AML-193 (cell line): ENCODE measurements at regions not wholly inside any gene's neighbourhood (a gene's known extent, or its start where the extent isn't known, plus 50 kb on each side); places are given as distances from the start of the nearest gene placed in this dataset.

Experiments used
- DNase-seq, 2 experiments: peaks; one replicate each; lab custom pipeline; 2025; lab: John Stamatoyannopoulos, UW

GRCh38 chr1:58430421-58431275 lies 115.9 kb downstream of the OMA1 start:
- no peak for DNase-seq

DNA sequence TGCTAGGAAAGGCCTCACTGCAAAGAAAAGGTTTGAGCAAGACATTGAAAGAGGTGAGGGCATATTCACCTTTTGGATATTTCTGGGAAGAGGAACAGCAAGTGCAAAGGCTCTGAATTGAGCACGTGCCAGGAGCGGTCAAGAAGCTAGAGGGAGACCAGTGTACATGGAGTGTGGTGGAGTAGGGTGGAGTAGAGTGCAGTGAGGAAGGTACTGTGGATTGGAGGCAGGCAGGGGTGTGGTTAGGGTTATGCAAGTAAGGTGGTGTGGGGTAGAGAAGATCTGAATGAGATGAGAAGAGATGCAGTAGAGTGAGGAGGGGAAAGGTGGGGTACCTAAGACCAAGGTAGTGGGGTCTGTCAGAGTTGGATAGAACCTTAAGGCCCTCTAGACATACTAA lies 119.6 kb downstream of the OMA1 start:
- no peak for DNase-seq

DNA sequence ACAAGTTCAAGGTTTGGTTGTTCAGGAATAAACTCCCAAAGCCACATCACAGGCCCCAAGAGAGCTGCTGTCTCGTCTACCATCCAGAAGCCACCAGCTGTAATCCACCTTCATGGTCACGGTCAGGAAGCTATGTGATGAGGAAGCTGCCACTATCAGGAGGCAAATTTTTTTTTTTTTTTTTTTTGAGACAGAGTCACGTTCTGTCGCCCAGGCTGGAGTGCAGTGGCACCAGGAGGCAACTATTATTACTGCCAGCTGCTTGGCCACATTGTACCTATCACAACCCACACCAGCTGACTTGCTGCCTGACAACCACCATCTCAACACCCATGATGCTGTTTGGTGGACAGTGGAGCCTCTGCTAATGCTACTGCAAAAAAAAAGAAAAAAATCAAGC lies 124.1 kb downstream of the OMA1 start:
- no peak for DNase-seq

GRCh38 chr1:58418283-58419228 lies 128.0 kb downstream of the OMA1 start:
- DNase-seq = no peak

DNA sequence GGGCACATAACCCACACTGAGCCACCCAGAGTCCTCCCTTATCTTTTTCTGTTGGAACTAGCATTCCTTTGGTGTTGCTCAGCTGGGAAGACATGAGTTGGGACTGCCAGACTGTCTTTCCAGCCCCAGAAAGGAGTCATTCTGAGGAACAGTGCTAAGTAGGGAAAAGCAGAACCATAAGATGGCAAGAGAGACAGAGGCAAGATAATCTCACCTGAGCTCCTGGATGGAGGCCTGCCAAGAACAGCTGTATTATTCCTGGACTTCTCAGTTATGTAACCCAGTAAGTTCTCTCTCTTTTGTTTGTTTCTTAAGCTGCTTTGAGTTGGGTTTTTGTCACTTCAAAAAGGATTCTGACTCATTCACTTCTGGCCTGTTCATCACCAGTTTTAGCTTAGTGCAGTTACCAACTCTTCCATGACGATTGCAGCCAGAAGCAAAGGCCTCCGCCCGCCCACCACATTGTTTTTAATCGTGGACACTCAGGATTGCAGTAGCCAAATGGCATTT lies 134.4 kb downstream of the OMA1 start:
- no peak for DNase-seq

GRCh38 chr1:58409890-58410289 lies 136.6 kb downstream of the OMA1 start:
- DNase-seq = no peak

- DNase-seq = no peak
Measured at GRCh38 chr1:58409336-58409735, 137.2 kb downstream of the OMA1 start.

GRCh38 chr1:58406301-58407071 lies 140.0 kb downstream of the OMA1 start:
- DNase-seq = no peak

DNA sequence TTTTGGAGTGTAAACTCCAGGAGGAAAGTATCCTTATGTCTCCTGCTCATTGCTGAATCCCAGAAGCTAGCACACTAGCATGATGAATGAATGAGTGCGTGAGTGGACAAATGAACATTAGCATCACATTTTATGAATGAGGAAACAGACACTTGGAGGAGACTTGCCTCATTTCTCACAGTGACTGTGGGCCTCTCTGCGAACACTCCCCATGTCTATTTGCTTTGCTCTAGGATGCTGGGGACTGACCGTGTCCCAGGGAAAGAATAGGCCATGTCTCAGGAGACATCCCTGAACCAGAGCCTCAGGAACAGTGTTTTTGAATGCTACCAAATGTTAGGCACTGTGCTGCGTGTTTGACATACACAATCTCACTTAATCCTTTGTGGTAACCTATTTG lies 140.9 kb downstream of the OMA1 start:
- no peak for DNase-seq

GRCh38 chr1:58403894-58404293 lies 142.6 kb downstream of the OMA1 start:
- no peak for DNase-seq

DNA sequence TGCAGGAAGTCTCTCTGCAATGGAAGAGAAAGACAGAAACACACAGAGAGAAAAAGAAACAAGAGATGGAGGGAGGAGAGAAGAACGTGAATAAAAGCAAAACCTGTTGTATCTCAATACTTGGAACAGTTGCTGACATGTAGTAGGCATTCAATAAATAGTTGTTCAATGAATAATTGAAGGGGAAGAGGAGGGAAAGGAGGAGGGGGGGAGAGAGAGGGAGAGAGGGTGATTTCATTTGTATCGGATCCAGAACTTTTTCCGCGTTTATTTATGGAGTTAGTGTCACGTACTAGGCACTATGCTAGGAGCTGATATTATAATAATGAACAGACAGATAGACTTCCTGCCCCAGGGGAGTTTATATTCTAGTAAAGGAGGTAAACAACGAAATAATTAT lies 144.1 kb downstream of the OMA1 start:
- DNase-seq = no peak

GRCh38 chr1:58401991-58402390 lies 144.5 kb downstream of the OMA1 start:
- no peak for DNase-seq

DNA sequence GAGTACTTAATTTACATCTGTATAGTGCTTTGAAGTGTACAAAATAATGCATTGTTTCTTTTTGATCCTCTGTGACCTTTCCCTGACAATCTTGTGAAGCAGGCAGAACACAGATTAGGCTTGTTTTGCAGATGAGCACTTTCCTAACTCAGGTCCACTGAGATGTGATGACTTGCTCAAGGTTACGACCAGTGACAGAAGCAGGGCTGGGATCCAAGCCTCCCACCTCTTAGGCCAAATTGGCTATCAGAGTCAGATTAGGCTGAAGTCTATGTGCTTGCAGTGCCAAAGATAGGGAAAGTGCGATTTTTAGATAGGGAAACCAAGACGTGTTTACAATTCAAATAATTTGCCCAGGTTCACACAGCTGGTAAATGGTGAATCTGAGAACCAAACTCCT lies 147.3 kb downstream of the OMA1 start:
- DNase-seq = no peak

- DNase-seq = peak in 1 of 2 experiments; percentile 75
Measured at GRCh38 chr1:58398714-58399113, 147.8 kb downstream of the OMA1 start.

DNA sequence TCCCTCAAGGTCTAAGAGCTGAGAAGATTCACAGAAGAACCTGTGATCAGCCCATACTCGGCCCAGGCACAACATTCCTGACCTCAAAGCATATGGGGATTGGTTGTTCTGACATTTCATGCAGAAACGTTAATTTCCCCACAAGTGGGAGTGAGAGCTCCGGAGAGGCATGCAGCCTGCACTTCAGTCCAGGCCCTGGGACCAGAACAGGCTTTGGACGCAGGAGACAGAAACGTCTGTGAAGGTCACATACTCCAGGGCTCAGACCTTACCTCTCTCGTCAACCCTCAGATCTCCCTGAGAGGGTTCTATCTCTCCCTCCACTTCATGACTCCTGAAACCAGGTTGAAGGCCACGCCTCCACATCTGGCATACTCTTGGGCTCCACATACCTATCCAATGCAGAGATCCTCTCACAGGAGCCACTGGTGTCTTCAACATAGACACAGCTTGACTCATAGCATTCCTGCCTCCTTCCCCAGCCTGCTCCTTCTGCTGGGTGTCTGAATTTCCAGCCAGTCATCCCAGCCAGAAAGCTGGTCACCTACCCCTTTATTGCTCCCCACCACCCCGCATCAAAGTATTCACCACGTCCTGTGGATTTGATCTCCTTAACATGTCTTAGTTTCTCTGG lies 149.2 kb downstream of the OMA1 start:
- no peak for DNase-seq

DNA sequence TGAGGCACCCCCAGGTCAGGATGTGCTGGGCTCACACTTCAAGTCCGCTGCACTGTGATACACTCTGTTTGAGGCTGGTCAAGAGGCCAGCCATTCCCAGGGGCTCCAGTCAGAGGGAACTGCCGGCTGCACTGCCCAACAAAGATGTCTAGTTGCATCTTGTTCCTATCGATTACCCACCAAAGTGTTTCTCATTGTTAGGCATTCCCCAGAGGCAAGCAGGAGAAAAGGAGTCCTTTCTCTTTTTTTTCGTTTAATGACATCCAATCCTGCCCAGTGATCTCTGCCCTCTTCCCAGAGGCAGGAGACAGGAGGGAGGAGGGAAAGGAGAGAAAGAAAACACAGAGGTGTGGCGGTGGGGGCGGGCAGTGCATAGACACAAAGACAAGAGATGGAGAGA lies 150.4 kb downstream of the OMA1 start:
- no peak for DNase-seq

- peak; percentile 20 to 38 for DNase-seq
Measured at GRCh38 chr1:58395355-58395754, 151.2 kb downstream of the OMA1 start.

DNA sequence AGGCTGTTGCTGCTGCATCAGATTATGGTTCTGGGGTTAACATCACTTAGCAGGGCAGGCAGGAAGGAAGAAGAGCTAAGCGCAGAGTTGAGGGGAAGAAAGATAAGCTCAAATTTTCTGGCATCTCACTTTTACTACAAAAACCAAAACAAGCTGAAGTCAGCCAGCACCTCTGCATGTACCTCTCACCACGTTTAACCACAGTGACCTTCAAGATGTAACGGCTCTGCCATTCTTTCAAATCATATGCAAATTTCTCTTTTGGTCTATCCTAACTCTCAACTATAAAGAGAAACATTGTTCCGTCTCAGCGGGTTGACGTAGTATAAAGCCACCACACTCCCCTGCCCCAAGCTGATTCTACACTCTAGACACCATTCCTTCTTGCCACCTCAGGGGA lies 154.4 kb downstream of the OMA1 start:
- DNase-seq = no peak

DNA sequence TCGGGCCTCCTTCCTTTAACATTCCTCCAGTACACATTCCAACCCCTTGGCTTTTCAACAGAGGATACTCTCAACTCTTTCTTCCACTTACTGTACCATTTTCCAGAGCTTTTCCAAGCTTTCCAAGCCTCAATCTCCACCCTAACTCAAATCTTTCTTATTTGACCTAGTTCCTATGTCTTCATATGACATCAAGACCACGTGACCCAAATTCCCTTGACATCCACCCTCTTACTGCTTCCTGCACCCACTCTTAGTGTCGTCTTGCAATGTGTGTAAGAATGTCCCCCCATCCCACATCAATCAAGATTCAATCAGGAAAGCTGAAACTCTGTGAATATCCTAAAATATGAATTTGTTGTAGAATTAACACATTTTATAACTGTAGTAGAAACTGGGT lies 155.0 kb downstream of the OMA1 start:
- DNase-seq = no peak

- peak; percentile 84 to 87 for DNase-seq
Measured at GRCh38 chr1:58391056-58391455, 155.5 kb downstream of the OMA1 start.

DNA sequence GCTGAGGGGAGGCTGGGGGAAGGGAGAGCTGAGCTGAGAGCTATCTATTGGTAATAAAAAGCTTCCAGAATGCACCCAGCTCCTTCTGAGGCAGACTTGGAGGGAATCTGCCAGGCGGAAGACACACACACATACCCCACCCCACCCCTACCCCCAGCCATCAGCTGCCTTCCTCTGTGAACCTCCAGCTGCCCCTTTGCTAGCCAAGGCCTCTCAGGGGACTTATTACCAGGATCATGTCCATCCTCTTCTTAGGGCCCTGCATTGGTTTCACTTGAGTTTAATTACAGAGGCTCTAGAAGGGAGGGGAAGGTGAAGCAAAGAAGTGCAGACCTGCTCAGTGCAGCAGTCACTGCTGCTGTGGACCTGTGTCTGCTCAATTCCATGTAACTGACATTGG lies 156.4 kb downstream of the OMA1 start:
- no peak for DNase-seq

- no peak for DNase-seq
Measured at GRCh38 chr1:58380345-58380744, 166.2 kb downstream of the OMA1 start.
